ENCODE measurements at regions not wholly inside any gene's neighbourhood (a gene's known extent, or its start where the extent isn't known, plus 50 kb on each side); places are given as distances from the start of the nearest gene placed in this dataset.

GRCh38 chr9:116090030-116090770 is 63.4 kb upstream of the PAPPA start:
- TF ChIP-seq POLR2A (IDR thresholded peaks at IDR 0.05) (no peak), CTCF (IDR thresholded peaks at IDR 0.05) (no peak)

Data from prostate gland (tissue), 2 donors.